ENCODE measurements at regions not wholly inside any gene's neighbourhood (a gene's known extent, or its start where the extent isn't known, plus 50 kb on each side); places are given as distances from the start of the nearest gene placed in this dataset.

DNA sequence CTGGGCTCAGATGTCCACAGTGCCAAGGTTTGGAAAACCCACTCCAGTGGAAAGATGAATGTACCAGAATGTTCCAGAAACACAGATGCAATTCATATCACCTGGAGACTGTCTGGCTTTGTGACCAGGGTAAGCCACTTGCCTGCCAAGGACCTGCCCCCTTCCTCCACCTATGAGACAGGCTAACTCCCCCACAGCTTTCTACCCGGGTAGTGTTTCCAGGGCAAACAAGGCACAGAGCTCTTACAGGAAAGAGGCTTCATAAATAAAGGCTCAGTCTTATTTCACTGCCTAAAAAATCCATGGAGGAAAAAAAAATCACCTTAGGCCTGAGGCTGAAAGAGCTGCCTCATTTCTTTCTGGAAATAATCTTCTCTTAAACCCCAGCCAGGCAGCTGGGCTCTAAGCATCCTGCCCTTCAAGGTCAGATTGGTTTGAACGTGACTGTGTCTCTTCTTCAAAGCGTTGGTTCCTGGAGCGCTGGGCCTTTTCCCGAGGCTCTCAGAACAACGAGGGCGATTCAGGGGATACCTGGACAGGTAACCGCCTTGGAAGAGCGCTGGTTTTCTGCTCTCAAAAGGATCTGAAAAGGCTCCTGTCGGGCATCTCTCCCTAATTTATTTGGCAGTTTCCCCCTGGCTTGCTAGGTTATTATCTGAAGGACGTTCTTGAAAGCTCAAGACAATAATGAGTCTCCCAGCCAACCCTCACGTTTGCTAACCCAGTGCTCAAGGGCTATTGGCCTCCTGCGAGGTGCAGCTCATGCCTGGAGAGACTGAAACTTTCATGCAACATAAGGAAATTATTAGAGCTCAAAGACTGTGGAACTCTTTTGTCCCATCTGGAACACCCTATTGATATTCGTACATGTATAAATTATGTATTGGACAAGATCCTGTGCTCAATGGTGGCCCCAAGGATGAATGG is 199.2 kb upstream of the PMEPA1 start:
- TF ChIP-seq POLR2A (IDR thresholded peaks at IDR 0.05; ENCODE audit: low read depth, low read length), result no peak
- TF ChIP-seq, protein P1, sequence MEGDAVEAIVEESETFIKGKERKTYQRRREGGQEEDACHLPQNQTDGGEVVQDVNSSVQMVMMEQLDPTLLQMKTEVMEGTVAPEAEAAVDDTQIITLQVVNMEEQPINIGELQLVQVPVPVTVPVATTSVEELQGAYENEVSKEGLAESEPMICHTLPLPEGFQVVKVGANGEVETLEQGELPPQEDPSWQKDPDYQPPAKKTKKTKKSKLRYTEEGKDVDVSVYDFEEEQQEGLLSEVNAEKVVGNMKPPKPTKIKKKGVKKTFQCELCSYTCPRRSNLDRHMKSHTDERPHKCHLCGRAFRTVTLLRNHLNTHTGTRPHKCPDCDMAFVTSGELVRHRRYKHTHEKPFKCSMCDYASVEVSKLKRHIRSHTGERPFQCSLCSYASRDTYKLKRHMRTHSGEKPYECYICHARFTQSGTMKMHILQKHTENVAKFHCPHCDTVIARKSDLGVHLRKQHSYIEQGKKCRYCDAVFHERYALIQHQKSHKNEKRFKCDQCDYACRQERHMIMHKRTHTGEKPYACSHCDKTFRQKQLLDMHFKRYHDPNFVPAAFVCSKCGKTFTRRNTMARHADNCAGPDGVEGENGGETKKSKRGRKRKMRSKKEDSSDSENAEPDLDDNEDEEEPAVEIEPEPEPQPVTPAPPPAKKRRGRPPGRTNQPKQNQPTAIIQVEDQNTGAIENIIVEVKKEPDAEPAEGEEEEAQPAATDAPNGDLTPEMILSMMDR (IDR thresholded peaks at IDR 0.05; ENCODE audit: extremely low read depth in 1 of 2, insufficient read depth in 1 of 2, low read depth in 1 of 2, low read length in 2 of 2), result no peak
- TF ChIP-seq FOS (IDR thresholded peaks at IDR 0.05; ENCODE audit: borderline replicate concordance, insufficient read depth, low read length), result no peak
- no peak for TF ChIP-seq EZH2 (IDR thresholded peaks at IDR 0.05; ENCODE audit: borderline replicate concordance, low read depth, low read length, severe bottlenecking)
